Ascending aorta (tissue), 2 donors: ENCODE measurements at regions not wholly inside any gene's neighbourhood (a gene's known extent, or its start where the extent isn't known, plus 50 kb on each side); places are given as distances from the start of the nearest gene placed in this dataset.

Source experiments
- DNase-seq, 2 donors: peaks; one replicate each; pipeline ENCODE4 v3.0.0-alpha.2; 2019; ENCODE audit warnings: low spot score in 2 of 2
- H3K27ac ChIP-seq, 2 donors: fragments of 200-600 bp; sonication (generic); one replicate each; pipeline ENCODE4 v1.5.1; 2016 to 2017; ENCODE audit warnings: mild to moderate bottlenecking in 1 of 2
- H3K27me3 ChIP-seq: fragments of 200-600 bp; sonication (generic); one replicate; pipeline ENCODE4 v1.5.1; 2017
- H3K36me3 ChIP-seq, 2 donors: fragments of 200-600 bp; sonication (generic); one replicate each; pipeline ENCODE4 v1.5.1; 2016
- H3K4me1 ChIP-seq, 2 donors: fragments of 200-600 bp; sonication (generic); one replicate each; pipeline ENCODE4 v1.5.1; 2016 to 2017; ENCODE audit warnings: mild to moderate bottlenecking in 1 of 2
- H3K4me3 ChIP-seq, 2 donors: fragments of 200-600 bp; sonication (generic); one replicate each; pipeline ENCODE4 v1.5.1; 2016 to 2017; ENCODE audit warnings: mild to moderate bottlenecking in 1 of 2
- H3K9me3 ChIP-seq, 2 donors: fragments of 200-600 bp; sonication (generic); one replicate each; pipeline ENCODE4 v1.5.1; 2016
- intact Hi-C: fragments of 100-400 bp; cut with DNase I; formaldehyde crosslinking; loops from one replicate; pipeline ENCODE4 v1.15.1; 2023
- TF ChIP-seq, protein P1 (sequence below), 3 experiments: fragments of 200-600 bp in 2 of 3; fragments of 450-650 bp in 1 of 3; sonication (generic) in 2 of 3; IDR thresholded peaks; one replicate each; pipeline ENCODE4 v1.5.1; 2016 to 2019; ENCODE audit warnings: antibody characterized with exemption in 3 of 3, mild to moderate bottlenecking in 1 of 3, moderate library complexity in 1 of 3

- Histone ChIP-seq H3K27me3 (no peaks in the 10 kb centered on the region), H3K27ac (no peak overlapping the region), H3K9me3 (no peaks in the 10 kb centered on the region), H3K4me3 (no peak overlapping the region), H3K36me3 (no peaks in the 10 kb centered on the region), H3K4me1 (no peaks in the 10 kb centered on the region)
- TF ChIP-seq, protein P1, sequence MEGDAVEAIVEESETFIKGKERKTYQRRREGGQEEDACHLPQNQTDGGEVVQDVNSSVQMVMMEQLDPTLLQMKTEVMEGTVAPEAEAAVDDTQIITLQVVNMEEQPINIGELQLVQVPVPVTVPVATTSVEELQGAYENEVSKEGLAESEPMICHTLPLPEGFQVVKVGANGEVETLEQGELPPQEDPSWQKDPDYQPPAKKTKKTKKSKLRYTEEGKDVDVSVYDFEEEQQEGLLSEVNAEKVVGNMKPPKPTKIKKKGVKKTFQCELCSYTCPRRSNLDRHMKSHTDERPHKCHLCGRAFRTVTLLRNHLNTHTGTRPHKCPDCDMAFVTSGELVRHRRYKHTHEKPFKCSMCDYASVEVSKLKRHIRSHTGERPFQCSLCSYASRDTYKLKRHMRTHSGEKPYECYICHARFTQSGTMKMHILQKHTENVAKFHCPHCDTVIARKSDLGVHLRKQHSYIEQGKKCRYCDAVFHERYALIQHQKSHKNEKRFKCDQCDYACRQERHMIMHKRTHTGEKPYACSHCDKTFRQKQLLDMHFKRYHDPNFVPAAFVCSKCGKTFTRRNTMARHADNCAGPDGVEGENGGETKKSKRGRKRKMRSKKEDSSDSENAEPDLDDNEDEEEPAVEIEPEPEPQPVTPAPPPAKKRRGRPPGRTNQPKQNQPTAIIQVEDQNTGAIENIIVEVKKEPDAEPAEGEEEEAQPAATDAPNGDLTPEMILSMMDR (IDR thresholded peaks at IDR 0.05), result no peak
- intact Hi-C loops, result no loop called here
- DNase-seq, result no peak
Observed at GRCh38 chr2:58572731-58573130, 331.6 kb upstream of the FANCL start.

GRCh38 chr2:58571181-58571852, 330.2 kb upstream of the FANCL start:
- Histone ChIP-seq H3K27me3 (no peaks in the 10 kb centered on the region), H3K4me1 (no peaks in the 10 kb centered on the region), H3K36me3 (no peaks in the 10 kb centered on the region), H3K4me3 (no peak overlapping the region), H3K27ac (no peak overlapping the region), H3K9me3 (no peaks in the 10 kb centered on the region)
- DNase-seq, result no peak
- TF ChIP-seq, protein P1 (IDR thresholded peaks at IDR 0.05), result no peak
- intact Hi-C loops, result no loop called here

- intact Hi-C loops, result no loop called here
- H3K27me3 ChIP-seq, result no peaks in the 10 kb centered on the region
- DNase-seq, result no peak
- no peak overlapping the region for H3K27ac ChIP-seq
- no peaks in the 10 kb centered on the region for H3K9me3 ChIP-seq
- H3K4me3 ChIP-seq, result no peak overlapping the region
- no peaks in the 10 kb centered on the region for H3K4me1 ChIP-seq
- TF ChIP-seq, protein P1 (IDR thresholded peaks at IDR 0.05), result no peak
- no peaks in the 10 kb centered on the region for H3K36me3 ChIP-seq
Observed at GRCh38 chr2:58569475-58570185, 328.5 kb upstream of the FANCL start.

- Histone ChIP-seq H3K4me1 (no peaks in the 10 kb centered on the region), H3K27me3 (no peaks in the 10 kb centered on the region), H3K27ac (no peak overlapping the region), H3K4me3 (no peak overlapping the region), H3K9me3 (no peaks in the 10 kb centered on the region), H3K36me3 (no peaks in the 10 kb centered on the region)
- TF ChIP-seq, protein P1 (IDR thresholded peaks at IDR 0.05), result no peak
- no peak for DNase-seq
- intact Hi-C loops, result no loop called here
Observed at GRCh38 chr2:58568901-58569300, 327.8 kb upstream of the FANCL start.

DNA sequence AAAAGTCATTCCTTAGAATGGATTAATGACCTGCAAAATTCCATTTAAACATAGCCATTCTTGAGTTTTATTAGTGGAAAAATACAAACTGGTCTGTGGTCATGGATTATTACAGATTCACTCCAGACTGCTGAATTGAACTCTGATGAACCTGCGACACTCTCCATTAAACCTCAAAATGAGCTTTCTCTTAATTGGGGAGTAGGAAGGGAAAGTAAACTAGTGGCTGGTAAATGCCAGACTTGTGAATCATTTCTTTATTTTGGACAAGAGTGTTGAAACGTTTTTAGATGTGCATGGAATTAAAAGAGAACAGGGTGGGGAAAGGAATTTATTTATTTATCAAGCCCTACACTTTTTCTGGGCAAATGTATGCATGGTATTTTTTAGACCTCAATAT, 321.2 kb upstream of the FANCL start:
- no peaks in the 10 kb centered on the region for H3K4me1 ChIP-seq
- intact Hi-C loops, result no loop called here
- TF ChIP-seq, protein P1 (IDR thresholded peaks at IDR 0.05), result no peak

More for the DNA sequence above, 321.2 kb upstream of the FANCL start:
- Histone ChIP-seq H3K27me3 (no peaks in the 10 kb centered on the region), H3K4me3 (no peak overlapping the region), H3K36me3 (no peaks in the 10 kb centered on the region), H3K9me3 (no peaks in the 10 kb centered on the region), H3K27ac (no peak overlapping the region)
- DNase-seq, result no peak
